Trophoblast cell (in vitro differentiated cells and primary cell): ENCODE measurements at regions not wholly inside any gene's neighbourhood (a gene's known extent, or its start where the extent isn't known, plus 50 kb on each side); places are given as distances from the start of the nearest gene placed in this dataset.

Experiments
- DNase-seq, 2 donors: peaks; one replicate each; pipeline ENCODE4 v3.0.0-alpha.2; 2016
- H2AFZ ChIP-seq: 2 replicates; pipeline ENCODE4 v1.6.1; 2013; ENCODE audit warnings: low read length, moderate library complexity, mild to moderate bottlenecking; ENCODE audit not compliant: insufficient read depth, poor library complexity
- H2AK5ac ChIP-seq: 2 replicates; pipeline ENCODE4 v1.6.1; 2013; ENCODE audit warnings: mild to moderate bottlenecking, low read length
- H2BK120ac ChIP-seq: 2 replicates; pipeline ENCODE4 v1.6.1; 2013; ENCODE audit warnings: low read length, mild to moderate bottlenecking, moderate library complexity; ENCODE audit not compliant: insufficient read depth, poor library complexity
- H2BK12ac ChIP-seq: 2 replicates; pipeline ENCODE4 v1.6.1; 2013; ENCODE audit warnings: mild to moderate bottlenecking, low read length, moderate library complexity
- H2BK5ac ChIP-seq: 2 replicates; pipeline ENCODE4 v1.6.1; 2013; ENCODE audit warnings: low read length, low read depth, moderate library complexity, mild to moderate bottlenecking; ENCODE audit not compliant: poor library complexity
- H3K14ac ChIP-seq: 2 replicates; pipeline ENCODE4 v1.6.1; 2013; ENCODE audit warnings: mild to moderate bottlenecking, low read length
- H3K18ac ChIP-seq: 2 replicates; pipeline ENCODE4 v1.6.1; 2013; ENCODE audit warnings: mild to moderate bottlenecking, low read length
- H3K23ac ChIP-seq: 2 replicates; pipeline ENCODE4 v1.6.1; 2013; ENCODE audit warnings: low read length
- H3K27ac ChIP-seq: 2 replicates; pipeline ENCODE4 v1.5.1; 2013; ENCODE audit warnings: low read depth, mild to moderate bottlenecking, inconsistent platforms, low read length, moderate library complexity
- H3K27me3 ChIP-seq: 2 replicates; pipeline ENCODE4 v1.6.1; 2013; ENCODE audit warnings: inconsistent platforms, mild to moderate bottlenecking, low read length, moderate library complexity; ENCODE audit not compliant: insufficient read depth
- H3K36me3 ChIP-seq, 2 experiments: 1 replicate in 1 of 2; 2 replicates in 1 of 2; pipeline ENCODE4 v1.6.1; 2013; ENCODE audit warnings: low read length in 2 of 2, mild to moderate bottlenecking in 2 of 2, moderate library complexity in 1 of 2; ENCODE audit not compliant: insufficient read depth in 2 of 2, control insufficient read depth in 1 of 2
- H3K4ac ChIP-seq: 2 replicates; pipeline ENCODE4 v1.6.1; 2013; ENCODE audit warnings: low read depth, mild to moderate bottlenecking, low read length, moderate library complexity
- H3K4me1 ChIP-seq, 2 experiments: 1 replicate in 1 of 2; 2 replicates in 1 of 2; pipeline ENCODE4 v1.6.1; 2013; ENCODE audit warnings: low read length in 2 of 2, mild to moderate bottlenecking in 2 of 2, moderate library complexity in 1 of 2; ENCODE audit not compliant: insufficient read depth in 2 of 2, control insufficient read depth in 1 of 2
- H3K4me2 ChIP-seq: 2 replicates; pipeline ENCODE4 v1.6.1; 2013; ENCODE audit warnings: inconsistent platforms, mild to moderate bottlenecking, low read length, moderate library complexity
- H3K4me3 ChIP-seq: 2 replicates; pipeline ENCODE4 v1.5.1; 2013; ENCODE audit warnings: mild to moderate bottlenecking, low read depth, low read length, inconsistent platforms
- H3K79me1 ChIP-seq: one replicate; pipeline ENCODE4 v1.6.1; 2013; ENCODE audit warnings: low read length
- H3K79me2 ChIP-seq: 2 replicates; pipeline ENCODE4 v1.6.1; 2013; ENCODE audit warnings: low read length, mild to moderate bottlenecking; ENCODE audit not compliant: control insufficient read depth, insufficient read depth, poor library complexity
- H3K9ac ChIP-seq: 2 replicates; pipeline ENCODE4 v1.6.1; 2013; ENCODE audit warnings: mild to moderate bottlenecking, low read length
- H3K9me3 ChIP-seq: 2 replicates; pipeline ENCODE4 v1.6.1; 2013; ENCODE audit warnings: low read depth, mild to moderate bottlenecking, control low read depth, inconsistent platforms, low read length; ENCODE audit not compliant: insufficient read depth
- H4K12ac ChIP-seq: 2 replicates; pipeline ENCODE4 v1.6.1; 2013; ENCODE audit warnings: low read depth, mild to moderate bottlenecking, low read length, moderate library complexity
- H4K8ac ChIP-seq: 2 replicates; pipeline ENCODE4 v1.6.1; 2013; ENCODE audit warnings: low read depth, mild to moderate bottlenecking, low read length, moderate library complexity
- H4K91ac ChIP-seq: one replicate; pipeline ENCODE4 v1.6.1; 2013; ENCODE audit warnings: low read depth, mild to moderate bottlenecking, low read length, moderate library complexity
- WGBS: extraction: QIAGEN DNeasy Blood & Tissue Kit; methylation state at CpG from one replicate; pipeline ENCODE4 v1.1.7; 2013; ENCODE audit warnings: missing lambda C conversion rate; ENCODE audit not compliant: insufficient read length, insufficient coverage; ENCODE audit errors: extremely low coverage; 5-methylcytosine and 5-hydroxymethylcytosine counted together

DNA sequence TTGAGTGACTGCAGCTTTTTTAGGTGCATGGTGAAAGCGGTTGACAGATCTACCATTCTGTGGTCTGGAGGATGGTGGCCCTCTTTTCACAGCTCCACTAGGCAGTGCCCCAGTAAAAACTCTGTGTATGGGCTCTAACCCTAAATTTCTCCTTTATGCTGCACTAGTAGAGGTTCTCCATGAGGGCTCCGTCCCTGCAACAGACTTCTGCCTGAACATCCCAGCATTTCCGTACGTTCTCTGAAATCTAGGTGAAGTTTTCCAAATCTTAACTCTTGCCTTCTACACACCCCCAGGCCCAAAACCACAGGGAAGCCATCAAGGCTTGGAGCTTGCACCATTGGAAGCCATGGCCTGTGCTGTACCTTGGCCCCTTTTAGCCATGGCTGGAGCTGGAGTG is 1898.1 kb upstream of the NUDT12 start:
- no peak for DNase-seq
- no peaks in the 10 kb centered on the region for H3K79me1 ChIP-seq
- peaks cover 6% of the 10 kb centered on the region for H3K9me3 ChIP-seq
- H3K4me1 ChIP-seq: no peaks in the 10 kb centered on the region
- H2BK120ac ChIP-seq: no peak overlapping the region
- H2BK12ac ChIP-seq: no peak overlapping the region
- H3K27ac ChIP-seq: no peak overlapping the region
- H3K9ac ChIP-seq: no peak overlapping the region
- H3K18ac ChIP-seq: no peak overlapping the region
- no peaks in the 10 kb centered on the region for H3K36me3 ChIP-seq
- H3K4me3 ChIP-seq: no peak overlapping the region
- H2BK5ac ChIP-seq: no peak overlapping the region
- H3K14ac ChIP-seq: no peak overlapping the region
- whole genome bisulfite sequencing: no CpG with 5 or more reads among the region's 4 CpGs
- no peaks in the 10 kb centered on the region for H3K27me3 ChIP-seq
- no peaks in the 10 kb centered on the region for H3K79me2 ChIP-seq
- H4K8ac ChIP-seq: no peak overlapping the region
- no peak overlapping the region for H3K4me2 ChIP-seq
- no peak overlapping the region for H4K91ac ChIP-seq
- H4K12ac ChIP-seq: no peak overlapping the region
- no peak overlapping the region for H2AK5ac ChIP-seq
- no peak overlapping the region for H3K23ac ChIP-seq
- no peak overlapping the region for H2AFZ ChIP-seq
- H3K4ac ChIP-seq: no peak overlapping the region

GRCh38 chr5:105453216-105453807 is 1890.7 kb upstream of the NUDT12 start:
- Histone ChIP-seq H3K4me1 (no peaks in the 10 kb centered on the region), H3K27me3 (no peaks in the 10 kb centered on the region), H3K27ac (no peak overlapping the region), H3K4me2 (no peak overlapping the region), H3K23ac (no peak overlapping the region), H2BK5ac (no peak overlapping the region), H2BK120ac (no peak overlapping the region), H4K12ac (no peak overlapping the region), H3K36me3 (no peaks in the 10 kb centered on the region), H2AK5ac (no peak overlapping the region), H4K91ac (no peak overlapping the region), H2AFZ (no peak overlapping the region), H3K4ac (no peak overlapping the region), H3K9me3 (no peaks in the 10 kb centered on the region), H3K18ac (no peak overlapping the region), H3K4me3 (no peak overlapping the region), H4K8ac (no peak overlapping the region), H2BK12ac (no peak overlapping the region), H3K9ac (no peak overlapping the region), H3K14ac (no peak overlapping the region), H3K79me2 (no peaks in the 10 kb centered on the region), H3K79me1 (no peaks in the 10 kb centered on the region)
- DNase-seq: no peak
- no CpG with 5 or more reads among the region's 3 CpGs for WGBS

GRCh38 chr5:105448271-105448670 is 1885.7 kb upstream of the NUDT12 start:
- Histone ChIP-seq H3K27ac (no peak overlapping the region), H2BK12ac (no peak overlapping the region), H3K9ac (no peak overlapping the region)

DNA sequence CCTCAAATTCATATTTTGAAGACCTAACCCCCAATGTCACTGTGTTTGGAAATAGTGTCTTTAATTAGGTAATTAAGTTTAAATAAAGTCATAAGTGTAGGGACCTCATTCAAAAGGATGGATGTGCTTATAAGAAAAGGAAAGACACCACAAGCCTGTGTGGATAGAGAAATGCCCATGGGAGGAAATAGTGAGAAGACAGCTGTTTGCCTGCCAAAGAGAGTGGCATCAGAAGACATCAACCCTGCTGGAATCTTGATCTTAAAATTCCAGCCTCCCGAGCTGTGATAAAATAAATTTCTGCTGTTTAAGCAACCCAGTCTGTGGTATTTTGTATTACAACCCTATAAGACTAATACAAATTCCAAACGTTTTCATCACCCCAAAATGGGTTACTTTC is 1867.9 kb upstream of the NUDT12 start:
- no peaks in the 10 kb centered on the region for H3K4me1 ChIP-seq
- H3K36me3 ChIP-seq: no peaks in the 10 kb centered on the region
- WGBS: no CpG with 5 or more reads among the region's 2 CpGs
- no peak overlapping the region for H2BK5ac ChIP-seq
- no peak overlapping the region for H3K27ac ChIP-seq
- no peak overlapping the region for H3K4ac ChIP-seq
- H3K27me3 ChIP-seq: no peaks in the 10 kb centered on the region
- H3K18ac ChIP-seq: no peak overlapping the region
- H3K79me2 ChIP-seq: no peaks in the 10 kb centered on the region
- no peak overlapping the region for H3K14ac ChIP-seq
- no peaks in the 10 kb centered on the region for H3K9me3 ChIP-seq
- H3K4me3 ChIP-seq: no peak overlapping the region
- H4K8ac ChIP-seq: no peak overlapping the region
- H3K79me1 ChIP-seq: no peaks in the 10 kb centered on the region
- no peak overlapping the region for H2BK12ac ChIP-seq
- no peak overlapping the region for H2AFZ ChIP-seq
- no peak overlapping the region for H2BK120ac ChIP-seq
- H2AK5ac ChIP-seq: no peak overlapping the region
- no peak for DNase-seq
- no peak overlapping the region for H4K91ac ChIP-seq
- no peak overlapping the region for H4K12ac ChIP-seq
- H3K23ac ChIP-seq: no peak overlapping the region
- H3K4me2 ChIP-seq: no peak overlapping the region
- no peak overlapping the region for H3K9ac ChIP-seq

More at GRCh38 chr5:105448271-105448670, 1885.7 kb upstream of the NUDT12 start:
- H3K14ac ChIP-seq: no peak overlapping the region
- H2BK5ac ChIP-seq: no peak overlapping the region
- no peak overlapping the region for H3K18ac ChIP-seq
- H3K4me1 ChIP-seq: no peaks in the 10 kb centered on the region
- no peak overlapping the region for H4K12ac ChIP-seq
- H2AFZ ChIP-seq: no peak overlapping the region
- no peak overlapping the region for H4K8ac ChIP-seq
- H3K23ac ChIP-seq: no peak overlapping the region
- no peaks in the 10 kb centered on the region for H3K27me3 ChIP-seq
- no peak overlapping the region for H3K4me3 ChIP-seq
- H4K91ac ChIP-seq: no peak overlapping the region
- H3K9me3 ChIP-seq: no peaks in the 10 kb centered on the region
- no peak overlapping the region for H3K4me2 ChIP-seq
- DNase-seq: no peak
- H3K36me3 ChIP-seq: peaks cover 0 to 2% of the 10 kb centered on the region in 2 experiments
- no peak overlapping the region for H3K4ac ChIP-seq
- WGBS: no CpG with 5 or more reads among the region's 3 CpGs
- H2BK120ac ChIP-seq: no peak overlapping the region
- H2AK5ac ChIP-seq: no peak overlapping the region
- H3K79me1 ChIP-seq: no peaks in the 10 kb centered on the region
- H3K79me2 ChIP-seq: no peaks in the 10 kb centered on the region
